ENCODE measurements at regions not wholly inside any gene's neighbourhood (a gene's known extent, or its start where the extent isn't known, plus 50 kb on each side); places are given as distances from the start of the nearest gene placed in this dataset.

DNA sequence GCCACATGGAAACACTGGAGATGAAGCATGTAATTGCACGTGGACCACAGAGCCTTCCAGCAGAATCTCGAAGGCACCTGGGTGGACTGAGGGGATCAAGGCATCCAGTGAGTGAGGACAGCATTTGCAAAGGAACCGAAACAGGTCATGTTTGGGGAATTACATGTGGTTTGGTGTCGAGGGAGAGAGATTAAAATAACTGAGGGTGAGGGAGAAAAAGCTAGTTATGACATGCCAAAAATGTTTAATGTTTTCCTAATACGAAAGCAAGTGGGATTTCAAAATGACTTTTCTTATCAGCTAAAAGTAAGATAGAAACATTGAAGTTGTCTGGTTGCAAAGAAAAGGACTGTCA lies 157.1 kb downstream of the BLID start:
- Mint-ChIP-seq H3K9me3 (no peaks in the 10 kb centered on the region), H3K4me3 (no peak overlapping the region), H3K36me3 (ENCODE audit: low read depth) (no peaks in the 10 kb centered on the region), H3K4me1 (peaks cover 16% of the 10 kb centered on the region), H3K27me3 (ENCODE audit: low read depth) (no peaks in the 10 kb centered on the region), H3K27ac (ENCODE audit: unreplicated experiment) (no peak overlapping the region)
- DNase-seq (ENCODE audit: low read depth, low spot score), result no peak
- TF ChIP-seq, protein P1, sequence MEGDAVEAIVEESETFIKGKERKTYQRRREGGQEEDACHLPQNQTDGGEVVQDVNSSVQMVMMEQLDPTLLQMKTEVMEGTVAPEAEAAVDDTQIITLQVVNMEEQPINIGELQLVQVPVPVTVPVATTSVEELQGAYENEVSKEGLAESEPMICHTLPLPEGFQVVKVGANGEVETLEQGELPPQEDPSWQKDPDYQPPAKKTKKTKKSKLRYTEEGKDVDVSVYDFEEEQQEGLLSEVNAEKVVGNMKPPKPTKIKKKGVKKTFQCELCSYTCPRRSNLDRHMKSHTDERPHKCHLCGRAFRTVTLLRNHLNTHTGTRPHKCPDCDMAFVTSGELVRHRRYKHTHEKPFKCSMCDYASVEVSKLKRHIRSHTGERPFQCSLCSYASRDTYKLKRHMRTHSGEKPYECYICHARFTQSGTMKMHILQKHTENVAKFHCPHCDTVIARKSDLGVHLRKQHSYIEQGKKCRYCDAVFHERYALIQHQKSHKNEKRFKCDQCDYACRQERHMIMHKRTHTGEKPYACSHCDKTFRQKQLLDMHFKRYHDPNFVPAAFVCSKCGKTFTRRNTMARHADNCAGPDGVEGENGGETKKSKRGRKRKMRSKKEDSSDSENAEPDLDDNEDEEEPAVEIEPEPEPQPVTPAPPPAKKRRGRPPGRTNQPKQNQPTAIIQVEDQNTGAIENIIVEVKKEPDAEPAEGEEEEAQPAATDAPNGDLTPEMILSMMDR (conservative IDR thresholded peaks at IDR 0.05), result no peak

DNA sequence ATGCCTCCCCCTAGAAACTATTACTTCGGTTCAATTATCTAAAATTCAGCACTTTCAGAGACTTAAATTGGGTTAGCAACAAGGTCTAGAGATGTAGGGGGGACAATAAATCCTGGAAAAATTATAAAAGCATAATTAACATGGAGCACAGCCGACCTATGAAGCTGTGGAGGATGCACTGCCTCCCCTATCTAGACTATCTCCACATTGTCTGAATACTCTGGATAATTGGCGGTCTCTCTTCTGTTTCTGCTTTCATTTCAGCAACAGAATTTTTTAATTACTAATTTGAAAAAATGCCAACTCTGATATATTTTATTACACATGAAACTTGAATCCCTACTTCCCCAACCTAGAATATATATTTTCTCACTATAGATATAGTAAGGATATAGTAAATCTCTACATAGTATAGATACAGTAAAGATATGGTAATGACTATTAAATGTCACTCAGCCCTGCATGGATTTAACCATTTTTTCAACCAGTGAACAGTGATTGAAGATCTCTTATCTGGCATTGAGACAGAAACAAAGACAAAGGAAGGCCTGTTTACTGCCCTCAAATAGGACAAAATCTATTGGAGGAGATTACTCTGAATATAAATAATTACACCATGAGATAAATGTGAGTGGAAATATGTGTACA lies 157.6 kb downstream of the BLID start:
- H3K4me1 Mint-ChIP-seq, result peaks cover 16% of the 10 kb centered on the region
- H3K9me3 Mint-ChIP-seq, result no peaks in the 10 kb centered on the region
- TF ChIP-seq, protein P1 (conservative IDR thresholded peaks at IDR 0.05), result no peak
- no peak overlapping the region for H3K4me3 Mint-ChIP-seq
- no peak for DNase-seq (ENCODE audit: low read depth, low spot score)
- H3K27me3 Mint-ChIP-seq (ENCODE audit: low read depth), result no peaks in the 10 kb centered on the region
- no peak overlapping the region for H3K27ac Mint-ChIP-seq (ENCODE audit: unreplicated experiment)
- no peaks in the 10 kb centered on the region for H3K36me3 Mint-ChIP-seq (ENCODE audit: low read depth)

DNA sequence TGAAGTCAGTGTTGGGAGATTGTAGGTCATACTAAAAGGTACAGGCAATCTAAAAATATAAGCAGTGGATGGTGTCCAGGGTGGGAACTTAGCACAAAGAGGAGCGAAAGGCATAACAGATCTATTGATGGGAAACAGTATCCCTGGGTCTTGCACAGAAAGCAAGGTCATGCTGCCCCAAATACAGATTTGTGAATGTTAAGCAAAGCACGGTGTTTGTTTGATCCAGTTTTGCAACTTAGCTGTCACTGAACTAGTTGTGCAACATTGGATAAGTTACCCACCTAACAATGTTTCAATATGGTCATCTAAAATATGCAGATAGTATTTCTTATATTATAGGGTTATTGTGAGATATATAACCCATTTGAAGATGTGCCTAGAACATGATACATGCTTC lies 162.9 kb downstream of the BLID start:
- no peaks in the 10 kb centered on the region for H3K9me3 Mint-ChIP-seq
- no peak overlapping the region for H3K4me3 Mint-ChIP-seq
- DNase-seq (ENCODE audit: low read depth, low spot score), result no peak
- TF ChIP-seq, protein P1 (conservative IDR thresholded peaks at IDR 0.05), result no peak
- H3K27me3 Mint-ChIP-seq (ENCODE audit: low read depth), result no peaks in the 10 kb centered on the region
- H3K4me1 Mint-ChIP-seq, result peaks cover 5% of the 10 kb centered on the region
- H3K27ac Mint-ChIP-seq (ENCODE audit: unreplicated experiment), result no peak overlapping the region
- no peaks in the 10 kb centered on the region for H3K36me3 Mint-ChIP-seq (ENCODE audit: low read depth)

DNA sequence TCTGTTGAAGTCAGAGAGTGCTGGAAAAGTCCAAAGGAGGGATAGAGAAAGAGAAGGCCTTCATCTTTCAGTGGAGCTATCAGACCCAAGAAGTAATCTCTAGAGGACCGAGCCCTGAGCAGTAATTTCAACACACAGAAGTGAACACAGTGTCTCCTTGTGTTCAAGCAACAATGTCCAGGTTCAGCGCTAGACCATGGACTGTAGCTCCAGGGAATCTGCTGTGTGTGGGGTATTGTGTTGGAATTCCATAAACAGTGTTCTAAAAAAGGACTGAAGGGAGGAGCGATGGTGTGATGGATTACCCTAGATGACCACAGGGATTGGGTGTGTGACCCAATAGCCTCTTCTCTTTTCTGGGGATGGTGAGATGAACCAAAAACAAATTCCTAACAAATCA lies 165.9 kb downstream of the BLID start:
- Mint-ChIP-seq H3K4me3 (no peak overlapping the region), H3K36me3 (ENCODE audit: low read depth) (peaks cover 8% of the 10 kb centered on the region), H3K4me1 (peaks cover 5% of the 10 kb centered on the region), H3K27ac (ENCODE audit: unreplicated experiment) (no peak overlapping the region), H3K9me3 (peaks cover 9% of the 10 kb centered on the region), H3K27me3 (ENCODE audit: low read depth) (no peaks in the 10 kb centered on the region)
- no peak for DNase-seq (ENCODE audit: low read depth, low spot score)
- TF ChIP-seq, protein P1 (conservative IDR thresholded peaks at IDR 0.05), result no peak

DNA sequence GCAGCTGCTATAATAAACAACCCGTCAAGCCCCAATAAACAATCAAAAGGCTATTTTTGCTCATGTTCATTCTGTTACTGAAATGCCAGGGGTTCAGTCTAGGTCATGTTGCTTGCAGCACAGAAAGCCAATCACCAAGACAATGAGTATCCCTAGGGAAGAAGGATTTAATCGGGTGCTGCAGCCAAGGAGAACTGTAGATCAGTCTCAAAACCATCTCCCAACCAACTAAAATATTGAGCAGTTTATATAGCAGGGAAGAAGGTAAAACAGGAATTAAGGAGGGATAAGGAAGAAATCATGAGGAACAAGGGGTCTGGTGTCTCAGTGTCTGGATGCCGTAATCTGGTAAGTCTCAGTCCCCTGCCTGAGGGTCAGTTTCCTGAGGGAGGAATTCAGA lies 169.5 kb downstream of the BLID start:
- no peaks in the 10 kb centered on the region for H3K27me3 Mint-ChIP-seq (ENCODE audit: low read depth)
- peaks cover 8% of the 10 kb centered on the region for H3K36me3 Mint-ChIP-seq (ENCODE audit: low read depth)
- no peak for DNase-seq (ENCODE audit: low read depth, low spot score)
- H3K9me3 Mint-ChIP-seq, result peaks cover 9% of the 10 kb centered on the region
- H3K27ac Mint-ChIP-seq (ENCODE audit: unreplicated experiment), result no peak overlapping the region
- TF ChIP-seq, protein P1 (conservative IDR thresholded peaks at IDR 0.05), result no peak
- no peaks in the 10 kb centered on the region for H3K4me1 Mint-ChIP-seq
- H3K4me3 Mint-ChIP-seq, result no peak overlapping the region
